T-cell (primary cell): ENCODE measurements at regions not wholly inside any gene's neighbourhood (a gene's known extent, or its start where the extent isn't known, plus 50 kb on each side); places are given as distances from the start of the nearest gene placed in this dataset.

Source experiments
- ATAC-seq, 4 experiments: fragments of 200-7000 bp in 3 of 4; fragments of 150-1000 bp in 1 of 4; cut with Tn5 transposase; replicated peaks in 1 of 4; 1 replicate in 3 of 4; 2 replicates in 1 of 4; pipeline ENCODE4 v1.10.0; 2021; ENCODE audit warnings: moderate library complexity in 3 of 4, mild to moderate bottlenecking in 2 of 4, moderate number of reproducible peaks in 1 of 4
- CTCF ChIA-PET, 2 donors: fragments of 300-600 bp; sonication (Branson Sonifier 250); formaldehyde crosslinking; loops; one replicate each; lab custom pipeline; 2022; ENCODE audit warnings: antibody characterized with exemption in 2 of 2; lab: Charles Lee
- POLR2A ChIA-PET, 2 donors: fragments of 300-600 bp; sonication (Branson Sonifier 250); formaldehyde crosslinking; loops; one replicate each; lab custom pipeline; 2022; ENCODE audit warnings: antibody characterized with exemption in 2 of 2; lab: Charles Lee
- DNase-seq, 35 experiments: peaks; one replicate each; pipeline versions ENCODE4 v3.0.0 to v3.0.0-alpha.2; 2013 to 2023
- H3K27ac ChIP-seq: one replicate; pipeline ENCODE4 v1.5.1; 2013; ENCODE audit warnings: low read length
- H3K27me3 ChIP-seq, 2 experiments: replicated peaks in 1 of 2; 1 replicate in 1 of 2; 2 replicates in 1 of 2; pipeline versions ENCODE4 v1.6.1 to v1.7.0; 2013; ENCODE audit warnings: low read length in 1 of 2, mixed read lengths in 1 of 2; ENCODE audit not compliant: control insufficient read depth in 2 of 2, insufficient read depth in 2 of 2; ENCODE audit errors: extremely low read depth in 1 of 2
- H3K36me3 ChIP-seq, 2 donors: 1 replicate in 1 of 2; 2 replicates in 1 of 2; pipeline versions ENCODE4 v1.6.1 to v1.7.0; 2013; ENCODE audit warnings: low read length in 1 of 2; ENCODE audit not compliant: control insufficient read depth in 2 of 2, insufficient read depth in 1 of 2; ENCODE audit errors: extremely low read depth in 1 of 2
- H3K4me1 ChIP-seq, 2 experiments: 1 replicate in 1 of 2; 2 replicates in 1 of 2; pipeline versions ENCODE4 v1.6.1 to v1.7.0; 2013; ENCODE audit warnings: low read length in 2 of 2, mixed read lengths in 1 of 2; ENCODE audit not compliant: insufficient read depth in 2 of 2, control insufficient read depth in 1 of 2; ENCODE audit errors: extremely low read depth in 1 of 2
- H3K4me3 ChIP-seq, 2 donors: 1 replicate in 1 of 2; 2 replicates in 1 of 2; pipeline versions ENCODE4 v1.5.1 to v1.7.0; 2013; ENCODE audit warnings: mild to moderate bottlenecking in 2 of 2, low read length in 1 of 2, moderate library complexity in 1 of 2; ENCODE audit not compliant: control insufficient read depth in 1 of 2; ENCODE audit errors: extremely low read depth in 1 of 2
- H3K9me3 ChIP-seq: 2 replicates; pipeline ENCODE4 v1.7.0; 2013
- H3K27ac Mint-ChIP-seq, 2 donors: one replicate each; pipeline ENCODE4 v1.8.0; 2020 to 2021; ENCODE audit warnings: mild to moderate bottlenecking in 2 of 2, mixed read lengths in 2 of 2
- H3K27me3 Mint-ChIP-seq, 2 donors: one replicate each; pipeline ENCODE4 v1.8.0; 2021 to 2022; ENCODE audit warnings: mixed read lengths in 2 of 2
- H3K36me3 Mint-ChIP-seq: one replicate; pipeline ENCODE4 v1.8.0; 2021; ENCODE audit warnings: mixed read lengths
- H3K4me1 Mint-ChIP-seq, 3 donors: one replicate each; pipeline ENCODE4 v1.8.0; 2020 to 2022; ENCODE audit warnings: mixed read lengths in 3 of 3, mild to moderate bottlenecking in 1 of 3
- H3K4me3 Mint-ChIP-seq, 3 donors: one replicate each; pipeline ENCODE4 v1.8.0; 2020 to 2022; ENCODE audit warnings: mild to moderate bottlenecking in 3 of 3, mixed read lengths in 3 of 3, moderate library complexity in 3 of 3
- H3K9me3 Mint-ChIP-seq, 3 donors: one replicate each; pipeline ENCODE4 v1.8.0; 2020 to 2022; ENCODE audit warnings: mixed read lengths in 3 of 3
- WGBS: methylation state at CpG from one replicate; pipeline ENCODE4 v1.1.5; 2013; ENCODE audit warnings: missing lambda C conversion rate; ENCODE audit not compliant: insufficient coverage; 5-methylcytosine and 5-hydroxymethylcytosine counted together

- Histone ChIP-seq H3K36me3 (no peaks in the 10 kb centered on the region), H3K4me3 (no peak overlapping the region), H3K9me3 (no peaks in the 10 kb centered on the region), H3K4me1 (no peaks in the 10 kb centered on the region), H3K27ac (no peak overlapping the region), H3K27me3 (peaks cover 0 to 7% of the 10 kb centered on the region in 2 experiments)
- no peak for ATAC-seq
- no peak overlapping the region for H3K4me3 Mint-ChIP-seq
- H3K27me3 Mint-ChIP-seq = peaks cover 4 to 5% of the 10 kb centered on the region in 2 donors
- POLR2A ChIA-PET = no interaction called here
- no peaks in the 10 kb centered on the region for H3K4me1 Mint-ChIP-seq
- H3K27ac Mint-ChIP-seq = no peak overlapping the region
- CTCF ChIA-PET = no interaction called here
- no peaks in the 10 kb centered on the region for H3K36me3 Mint-ChIP-seq
- 82% methylated on average over 3 of the region's 3 CpGs for WGBS
- peaks cover 0 to 5% (median 0%) of the 10 kb centered on the region in 3 donors for H3K9me3 Mint-ChIP-seq
- no peak for DNase-seq
Observed at GRCh38 chr2:45337481-45337880, 273.6 kb downstream of the SRBD1 start.

- H3K27ac Mint-ChIP-seq = no peak overlapping the region
- H3K36me3 Mint-ChIP-seq = no peaks in the 10 kb centered on the region
- H3K4me3 ChIP-seq = no peak overlapping the region
- CTCF ChIA-PET = no interaction called here
- H3K4me1 Mint-ChIP-seq = no peaks in the 10 kb centered on the region
- H3K27me3 Mint-ChIP-seq = peaks cover 0 to 6% of the 10 kb centered on the region in 2 donors
- no peak for DNase-seq
- no peaks in the 10 kb centered on the region for H3K4me1 ChIP-seq
- no peaks in the 10 kb centered on the region for H3K9me3 ChIP-seq
- H3K4me3 Mint-ChIP-seq = no peak overlapping the region
- peaks cover 0 to 17% of the 10 kb centered on the region in 2 experiments for H3K27me3 ChIP-seq
- WGBS = 97% methylated on average over 14 of the region's 17 CpGs
- ATAC-seq = no peak
- POLR2A ChIA-PET = no interaction called here
- H3K36me3 ChIP-seq = no peaks in the 10 kb centered on the region
- no peak overlapping the region for H3K27ac ChIP-seq
- no peaks in the 10 kb centered on the region for H3K9me3 Mint-ChIP-seq
Observed at GRCh38 chr2:45334205-45334604, 276.9 kb downstream of the SRBD1 start.

- Mint-ChIP-seq H3K27me3 (peaks cover under 1 to 4% of the 10 kb centered on the region in 2 donors), H3K4me3 (no peak overlapping the region), H3K27ac (no peak overlapping the region), H3K4me1 (no peaks in the 10 kb centered on the region), H3K9me3 (no peaks in the 10 kb centered on the region), H3K36me3 (no peaks in the 10 kb centered on the region)
- Histone ChIP-seq H3K27ac (no peak overlapping the region), H3K4me1 (no peaks in the 10 kb centered on the region), H3K36me3 (no peaks in the 10 kb centered on the region), H3K9me3 (no peaks in the 10 kb centered on the region), H3K4me3 (no peak overlapping the region), H3K27me3 (peaks cover 0 to 24% of the 10 kb centered on the region in 2 experiments)
- ChIA-PET POLR2A (no interaction called here), CTCF (no interaction called here)
- ATAC-seq (no peak), DNase-seq (no peak)
- 86% methylated on average over 1 of the region's 1 CpG for WGBS
Observed at GRCh38 chr2:45332567-45332966, 278.5 kb downstream of the SRBD1 start.

DNA sequence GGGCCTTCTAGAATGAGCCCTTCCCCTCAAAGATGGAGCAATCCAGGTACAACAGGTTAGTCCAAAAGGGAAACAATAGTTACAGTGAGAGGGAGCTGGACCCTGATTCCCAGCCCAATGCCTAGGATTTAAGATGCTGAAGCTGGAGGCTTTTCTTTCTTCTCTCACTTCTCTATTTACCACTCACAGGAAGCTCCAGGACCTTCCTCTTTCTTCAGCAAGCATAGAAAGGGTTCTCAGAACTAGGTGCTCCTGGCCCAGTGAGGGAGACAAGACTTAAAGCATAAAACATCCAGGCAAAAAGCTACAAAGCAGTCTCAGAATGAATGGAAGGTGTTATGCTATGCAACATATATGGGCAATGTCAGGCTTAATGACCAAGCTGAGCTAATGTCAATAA lies 279.0 kb downstream of the SRBD1 start:
- Histone ChIP-seq H3K27me3 (peaks cover 0 to 23% of the 10 kb centered on the region in 2 experiments), H3K27ac (no peak overlapping the region), H3K36me3 (no peaks in the 10 kb centered on the region), H3K4me3 (no peak overlapping the region), H3K4me1 (no peaks in the 10 kb centered on the region), H3K9me3 (no peaks in the 10 kb centered on the region)
- Mint-ChIP-seq H3K9me3 (no peaks in the 10 kb centered on the region), H3K27ac (no peak overlapping the region), H3K4me3 (no peak overlapping the region), H3K4me1 (no peaks in the 10 kb centered on the region), H3K27me3 (peaks cover 4 to 5% of the 10 kb centered on the region in 2 donors), H3K36me3 (no peaks in the 10 kb centered on the region)
- ATAC-seq = no peak
- ChIA-PET POLR2A (no interaction called here), CTCF (no interaction called here)
- no peak for DNase-seq

- Mint-ChIP-seq H3K27ac (no peak overlapping the region), H3K4me3 (no peak overlapping the region), H3K27me3 (peaks cover 4 to 5% of the 10 kb centered on the region in 2 donors), H3K9me3 (no peaks in the 10 kb centered on the region), H3K36me3 (no peaks in the 10 kb centered on the region), H3K4me1 (no peaks in the 10 kb centered on the region)
- H3K36me3 ChIP-seq = no peaks in the 10 kb centered on the region
- WGBS = 67% methylated on average over 7 of the region's 7 CpGs
- no peak overlapping the region for H3K4me3 ChIP-seq
- H3K27ac ChIP-seq = no peak overlapping the region
- no peak for DNase-seq
- ChIA-PET CTCF (no interaction called here), POLR2A (no interaction called here)
- no peak for ATAC-seq
- peaks cover 0 to 23% of the 10 kb centered on the region in 2 experiments for H3K27me3 ChIP-seq
- H3K4me1 ChIP-seq = no peaks in the 10 kb centered on the region
- H3K9me3 ChIP-seq = no peaks in the 10 kb centered on the region
Observed at GRCh38 chr2:45331410-45331786, 279.7 kb downstream of the SRBD1 start.

- POLR2A ChIA-PET = no interaction called here
- Histone ChIP-seq H3K4me3 (no peak overlapping the region), H3K36me3 (no peaks in the 10 kb centered on the region), H3K9me3 (no peaks in the 10 kb centered on the region), H3K27me3 (peaks cover 0 to 23% of the 10 kb centered on the region in 2 experiments), H3K4me1 (no peaks in the 10 kb centered on the region), H3K27ac (no peak overlapping the region)
- H3K9me3 Mint-ChIP-seq = no peaks in the 10 kb centered on the region
- no peak overlapping the region for H3K27ac Mint-ChIP-seq
- H3K4me1 Mint-ChIP-seq = no peaks in the 10 kb centered on the region
- peaks cover 4 to 5% of the 10 kb centered on the region in 2 donors for H3K27me3 Mint-ChIP-seq
- CTCF ChIA-PET = no interaction called here
- WGBS = 89% methylated on average over 3 of the region's 8 CpGs
- no peaks in the 10 kb centered on the region for H3K36me3 Mint-ChIP-seq
- DNase-seq (no peak), ATAC-seq (no peak)
- H3K4me3 Mint-ChIP-seq = no peak overlapping the region
Observed at GRCh38 chr2:45330637-45331409, 280.2 kb downstream of the SRBD1 start.
